ENCODE measurements at regions not wholly inside any gene's neighbourhood (a gene's known extent, or its start where the extent isn't known, plus 50 kb on each side); places are given as distances from the start of the nearest gene placed in this dataset.

DNA sequence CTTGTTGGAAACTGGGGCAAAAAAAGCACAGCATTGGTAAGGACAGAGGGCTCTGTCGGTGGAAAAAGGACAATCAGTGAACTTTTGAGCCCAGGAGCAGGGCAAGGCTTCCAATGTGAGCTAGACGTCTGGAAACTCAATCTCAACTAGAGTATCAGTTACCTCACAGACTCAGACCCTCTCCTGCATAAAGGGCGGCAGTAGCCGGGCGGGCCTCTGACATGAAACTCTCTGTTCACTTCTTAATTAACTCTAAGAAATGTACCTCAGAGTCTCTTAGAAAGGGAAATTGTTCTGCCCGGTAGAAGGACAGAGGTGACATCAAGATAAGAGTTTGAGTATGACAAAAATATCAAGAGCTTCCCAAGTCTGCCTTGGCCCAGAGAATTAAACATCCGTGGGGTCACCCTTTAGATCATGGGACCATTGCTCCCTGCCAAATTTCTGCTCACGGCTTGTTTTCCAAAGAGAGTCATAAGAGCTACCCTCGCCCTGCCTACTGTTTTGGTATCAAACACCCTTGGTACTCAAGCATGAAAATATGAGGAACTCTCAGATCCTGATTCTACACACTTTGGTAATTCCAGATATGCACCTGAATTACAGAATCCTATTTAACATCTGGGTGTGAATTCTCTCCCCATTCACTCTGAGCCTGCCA is 103.5 kb upstream of the PKDCC start:
- no peak overlapping the region for H3K4me3 ChIP-seq (ENCODE audit: low read depth, low read length)
- no peak for TF ChIP-seq CTCF (conservative IDR thresholded peaks at IDR 0.05; ENCODE audit: low read depth, low read length)
- DNase-seq (ENCODE audit: low read depth) = no peak

DNA sequence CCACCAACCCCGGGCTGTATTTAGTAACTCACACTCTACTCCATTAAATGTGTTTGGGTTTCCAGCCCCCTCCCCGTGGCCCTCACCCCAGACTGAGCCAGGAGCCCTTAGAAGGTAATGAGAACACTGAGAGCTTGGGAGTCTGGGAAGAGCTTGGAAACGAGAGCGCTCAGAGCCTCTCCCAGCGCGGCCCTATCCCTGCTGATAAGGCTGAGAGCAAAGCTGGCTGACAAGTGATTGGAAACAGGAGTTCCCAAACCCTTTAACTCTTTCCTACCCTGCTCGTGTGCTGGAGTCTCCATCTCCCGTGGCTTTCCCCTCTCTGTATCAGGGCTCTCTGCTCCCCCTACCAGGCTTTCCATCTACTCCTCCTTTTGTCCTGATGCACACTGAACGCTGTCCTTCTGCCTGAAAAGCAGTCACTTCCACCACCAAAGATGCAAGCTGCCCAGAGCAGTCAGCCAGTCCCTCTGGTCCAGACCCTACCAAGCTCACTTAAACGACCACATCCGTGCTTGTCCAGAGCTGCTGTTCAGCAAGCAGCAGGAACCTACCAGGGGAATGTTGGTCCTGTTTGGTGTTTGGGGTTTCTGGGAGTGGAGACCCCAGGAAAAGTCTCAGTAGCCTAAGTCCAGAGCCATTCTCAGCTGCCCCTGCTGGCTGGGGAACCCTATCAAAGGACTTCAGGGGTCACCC is 100.0 kb upstream of the PKDCC start:
- TF ChIP-seq CTCF (conservative IDR thresholded peaks at IDR 0.05; ENCODE audit: low read depth, low read length) = no peak
- no peak overlapping the region for H3K4me3 ChIP-seq (ENCODE audit: low read depth, low read length)
- DNase-seq (ENCODE audit: low read depth) = no peak

- no peak for DNase-seq (ENCODE audit: low read depth)
- no peak for TF ChIP-seq CTCF (conservative IDR thresholded peaks at IDR 0.05; ENCODE audit: low read depth, low read length)
- H3K4me3 ChIP-seq (ENCODE audit: low read depth, low read length) = no peak overlapping the region
Measured at GRCh38 chr2:41948397-41948763, 99.4 kb upstream of the PKDCC start.

DNA sequence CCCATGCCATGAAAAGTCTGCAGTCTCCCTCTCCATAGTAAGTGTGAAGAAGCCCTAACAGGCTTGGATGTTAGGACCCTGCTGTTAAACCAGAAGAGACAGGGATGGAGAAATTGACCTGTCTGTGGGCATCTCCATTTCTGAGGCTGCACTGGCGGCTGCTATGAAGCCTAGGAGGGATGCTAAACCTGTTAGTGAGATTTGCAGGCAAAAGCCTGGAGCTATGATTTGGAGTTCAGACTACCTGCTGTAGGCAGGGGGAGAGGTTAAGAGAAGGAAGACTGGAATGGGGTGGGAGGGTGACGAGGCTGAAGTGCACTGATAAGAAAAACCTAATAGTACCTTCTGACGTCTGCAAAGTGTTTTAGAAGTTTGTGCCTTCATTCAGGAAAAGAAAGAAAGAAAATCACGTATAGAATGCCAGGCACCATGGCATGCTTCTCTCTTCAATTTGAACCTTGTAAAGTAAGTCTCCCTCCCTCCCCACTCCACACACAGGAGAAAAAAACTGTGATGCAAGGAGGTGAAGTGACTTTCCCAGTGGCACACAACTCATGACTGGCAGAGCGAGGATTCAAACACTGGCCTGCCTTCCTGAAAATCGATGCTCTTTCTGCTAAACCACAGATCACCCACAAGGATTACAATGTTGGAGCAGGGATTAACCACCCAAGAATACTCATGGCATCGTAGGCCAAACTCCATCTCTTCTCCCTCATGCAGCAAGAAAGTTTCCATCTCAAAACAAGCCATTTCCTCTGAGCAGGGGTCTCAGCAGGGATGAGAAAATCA is 98.5 kb upstream of the PKDCC start:
- H3K4me3 ChIP-seq (ENCODE audit: low read depth, low read length) = no peak overlapping the region
- no peak for DNase-seq (ENCODE audit: low read depth)
- no peak for TF ChIP-seq CTCF (conservative IDR thresholded peaks at IDR 0.05; ENCODE audit: low read depth, low read length)

GRCh38 chr2:41949883-41950665 is 97.7 kb upstream of the PKDCC start:
- no peak for TF ChIP-seq CTCF (conservative IDR thresholded peaks at IDR 0.05; ENCODE audit: low read depth, low read length)
- no peak overlapping the region for H3K4me3 ChIP-seq (ENCODE audit: low read depth, low read length)
- DNase-seq (ENCODE audit: low read depth) = no peak

GRCh38 chr2:41950666-41950960 is 97.2 kb upstream of the PKDCC start:
- no peak for TF ChIP-seq CTCF (conservative IDR thresholded peaks at IDR 0.05; ENCODE audit: low read depth, low read length)
- no peak for DNase-seq (ENCODE audit: low read depth)
- H3K4me3 ChIP-seq (ENCODE audit: low read depth, low read length) = no peak overlapping the region

All from epithelial cell of proximal tubule (primary cell).